ENCODE measurements at regions not wholly inside any gene's neighbourhood (a gene's known extent, or its start where the extent isn't known, plus 50 kb on each side); places are given as distances from the start of the nearest gene placed in this dataset.

DNA sequence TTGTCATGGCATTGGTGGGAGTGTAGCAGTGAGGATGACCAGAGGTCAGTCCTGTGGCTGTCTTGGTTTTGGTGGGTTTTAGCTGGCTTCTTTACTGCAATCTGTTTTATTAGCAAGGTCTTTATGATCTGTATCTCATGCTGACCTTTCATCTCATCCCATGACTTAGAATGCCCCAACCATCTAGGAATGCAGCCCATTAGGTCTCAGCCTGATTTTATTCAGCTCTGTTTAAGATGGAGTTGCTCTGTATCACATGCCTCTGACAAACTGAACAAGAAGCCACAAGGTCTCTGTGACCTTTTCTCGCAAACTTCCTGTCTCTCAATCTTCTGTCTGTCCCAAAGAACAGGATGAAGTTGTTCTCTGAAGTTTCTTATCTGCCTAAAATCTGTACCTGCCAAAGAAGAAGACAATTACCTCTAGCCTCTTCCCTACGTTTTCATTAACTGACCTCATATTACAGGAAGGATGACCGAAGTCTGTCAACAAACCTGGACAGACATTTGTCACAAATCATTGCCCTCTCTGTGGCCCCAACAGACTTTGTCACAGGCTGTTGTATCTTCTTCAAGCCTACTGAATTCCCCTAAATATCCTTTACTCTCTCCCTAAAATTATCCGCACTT is 284.2 kb upstream of the SEMA6A start:
- TF ChIP-seq, protein P1, sequence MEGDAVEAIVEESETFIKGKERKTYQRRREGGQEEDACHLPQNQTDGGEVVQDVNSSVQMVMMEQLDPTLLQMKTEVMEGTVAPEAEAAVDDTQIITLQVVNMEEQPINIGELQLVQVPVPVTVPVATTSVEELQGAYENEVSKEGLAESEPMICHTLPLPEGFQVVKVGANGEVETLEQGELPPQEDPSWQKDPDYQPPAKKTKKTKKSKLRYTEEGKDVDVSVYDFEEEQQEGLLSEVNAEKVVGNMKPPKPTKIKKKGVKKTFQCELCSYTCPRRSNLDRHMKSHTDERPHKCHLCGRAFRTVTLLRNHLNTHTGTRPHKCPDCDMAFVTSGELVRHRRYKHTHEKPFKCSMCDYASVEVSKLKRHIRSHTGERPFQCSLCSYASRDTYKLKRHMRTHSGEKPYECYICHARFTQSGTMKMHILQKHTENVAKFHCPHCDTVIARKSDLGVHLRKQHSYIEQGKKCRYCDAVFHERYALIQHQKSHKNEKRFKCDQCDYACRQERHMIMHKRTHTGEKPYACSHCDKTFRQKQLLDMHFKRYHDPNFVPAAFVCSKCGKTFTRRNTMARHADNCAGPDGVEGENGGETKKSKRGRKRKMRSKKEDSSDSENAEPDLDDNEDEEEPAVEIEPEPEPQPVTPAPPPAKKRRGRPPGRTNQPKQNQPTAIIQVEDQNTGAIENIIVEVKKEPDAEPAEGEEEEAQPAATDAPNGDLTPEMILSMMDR (IDR thresholded peaks at IDR 0.05; ENCODE audit: low read length) = no peak
- no peak for TF ChIP-seq EZH2 (optimal IDR thresholded peaks at IDR 0.05; ENCODE audit: low read depth, low read length)
